ENCODE measurements at regions not wholly inside any gene's neighbourhood (a gene's known extent, or its start where the extent isn't known, plus 50 kb on each side); places are given as distances from the start of the nearest gene placed in this dataset.

DNA sequence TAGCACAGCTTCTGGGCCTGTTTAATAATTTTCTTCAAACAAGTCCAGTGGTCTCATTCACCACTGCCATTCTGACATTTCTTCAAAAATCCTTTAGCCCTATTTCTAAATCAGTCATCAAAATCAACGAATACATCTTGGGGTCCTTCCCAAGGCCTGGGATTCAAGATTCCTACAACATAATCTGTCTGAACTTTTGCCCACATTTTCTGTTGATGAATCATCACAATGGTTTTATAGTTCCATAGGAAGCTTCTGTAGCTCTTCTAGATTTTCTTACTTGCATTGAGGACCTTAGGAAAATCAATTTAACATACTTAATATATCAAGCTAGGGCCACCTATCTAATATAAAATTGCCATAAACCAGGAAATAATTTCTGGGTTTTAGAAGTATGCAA, 811.8 kb upstream of the ACVR2A start:
- BruUV-seq (replicated peaks) = no TSS peak
- Histone ChIP-seq H3K27me3 (replicated peaks; ENCODE audit: insufficient read depth, low read depth, low read length, poor library complexity) (no peaks in the 10 kb centered on the region), H3K36me3 (ENCODE audit: insufficient read depth, low read length, poor library complexity, severe bottlenecking) (no peaks in the 10 kb centered on the region), H3K4me1 (ENCODE audit: insufficient read depth, low read length, poor library complexity, severe bottlenecking) (peaks cover 10% of the 10 kb centered on the region), H3K4me3 (ENCODE audit: low read depth, low read length, poor library complexity, severe bottlenecking) (no peak overlapping the region), H3K9me3 (ENCODE audit: low read depth, low read length, poor library complexity, severe bottlenecking) (no peaks in the 10 kb centered on the region), H3K27ac (ENCODE audit: low read depth, low read length, poor library complexity, severe bottlenecking) (no peak overlapping the region)
- peak; percentile 37 for DNase-seq (ENCODE audit: low spot score)
- TF ChIP-seq, protein P1, sequence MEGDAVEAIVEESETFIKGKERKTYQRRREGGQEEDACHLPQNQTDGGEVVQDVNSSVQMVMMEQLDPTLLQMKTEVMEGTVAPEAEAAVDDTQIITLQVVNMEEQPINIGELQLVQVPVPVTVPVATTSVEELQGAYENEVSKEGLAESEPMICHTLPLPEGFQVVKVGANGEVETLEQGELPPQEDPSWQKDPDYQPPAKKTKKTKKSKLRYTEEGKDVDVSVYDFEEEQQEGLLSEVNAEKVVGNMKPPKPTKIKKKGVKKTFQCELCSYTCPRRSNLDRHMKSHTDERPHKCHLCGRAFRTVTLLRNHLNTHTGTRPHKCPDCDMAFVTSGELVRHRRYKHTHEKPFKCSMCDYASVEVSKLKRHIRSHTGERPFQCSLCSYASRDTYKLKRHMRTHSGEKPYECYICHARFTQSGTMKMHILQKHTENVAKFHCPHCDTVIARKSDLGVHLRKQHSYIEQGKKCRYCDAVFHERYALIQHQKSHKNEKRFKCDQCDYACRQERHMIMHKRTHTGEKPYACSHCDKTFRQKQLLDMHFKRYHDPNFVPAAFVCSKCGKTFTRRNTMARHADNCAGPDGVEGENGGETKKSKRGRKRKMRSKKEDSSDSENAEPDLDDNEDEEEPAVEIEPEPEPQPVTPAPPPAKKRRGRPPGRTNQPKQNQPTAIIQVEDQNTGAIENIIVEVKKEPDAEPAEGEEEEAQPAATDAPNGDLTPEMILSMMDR (conservative IDR thresholded peaks at IDR 0.05; ENCODE audit: low read depth, low read length) = no peak
- no peak for TF ChIP-seq EZH2 (IDR thresholded peaks at IDR 0.05; ENCODE audit: borderline replicate concordance, low read depth, low read length, poor library complexity, severe bottlenecking)
- intact Hi-C loops (cut with micrococcal nuclease; ENCODE audit: unreplicated experiment) = no loop called here
- POLR2A ChIA-PET (ENCODE audit: low non-redundant PET) = no interaction called here
- CTCF ChIA-PET = no interaction called here

DNA sequence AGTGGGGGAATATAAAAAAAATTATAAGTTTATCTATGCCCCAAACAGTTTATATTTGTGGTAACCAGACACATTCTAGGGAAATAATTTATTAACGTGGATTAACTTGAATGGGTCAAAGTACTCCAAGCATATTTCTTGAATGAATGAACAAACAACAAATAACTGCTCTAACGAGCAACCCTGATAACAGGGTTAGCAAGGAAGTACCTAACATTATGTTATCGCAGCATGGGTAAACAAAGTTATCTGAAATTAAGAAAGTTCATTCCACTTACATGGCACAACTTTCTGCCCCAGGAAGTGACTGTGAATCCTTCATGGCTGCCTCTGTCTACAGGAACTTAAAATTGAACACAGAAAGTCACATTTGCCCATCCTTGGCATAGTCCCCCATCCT, 812.9 kb upstream of the ACVR2A start:
- no peak overlapping the region for H3K4me3 ChIP-seq (ENCODE audit: low read depth, low read length, poor library complexity, severe bottlenecking)
- TF ChIP-seq, protein P1 (conservative IDR thresholded peaks at IDR 0.05; ENCODE audit: low read depth, low read length) = no peak
- TF ChIP-seq EZH2 (IDR thresholded peaks at IDR 0.05; ENCODE audit: borderline replicate concordance, low read depth, low read length, poor library complexity, severe bottlenecking) = no peak
- ChIA-PET POLR2A (ENCODE audit: low non-redundant PET) (no interaction called here), CTCF (no interaction called here)
- no peaks in the 10 kb centered on the region for H3K9me3 ChIP-seq (ENCODE audit: low read depth, low read length, poor library complexity, severe bottlenecking)
- peaks cover 10% of the 10 kb centered on the region for H3K4me1 ChIP-seq (ENCODE audit: insufficient read depth, low read length, poor library complexity, severe bottlenecking)
- H3K36me3 ChIP-seq (ENCODE audit: insufficient read depth, low read length, poor library complexity, severe bottlenecking) = no peaks in the 10 kb centered on the region
- no TSS peak for BruUV-seq (replicated peaks)
- intact Hi-C loops (cut with micrococcal nuclease; ENCODE audit: unreplicated experiment) = no loop called here
- no peak for DNase-seq (ENCODE audit: low spot score)
- H3K27me3 ChIP-seq (replicated peaks; ENCODE audit: insufficient read depth, low read depth, low read length, poor library complexity) = no peaks in the 10 kb centered on the region
- H3K27ac ChIP-seq (ENCODE audit: low read depth, low read length, poor library complexity, severe bottlenecking) = no peak overlapping the region

DNA sequence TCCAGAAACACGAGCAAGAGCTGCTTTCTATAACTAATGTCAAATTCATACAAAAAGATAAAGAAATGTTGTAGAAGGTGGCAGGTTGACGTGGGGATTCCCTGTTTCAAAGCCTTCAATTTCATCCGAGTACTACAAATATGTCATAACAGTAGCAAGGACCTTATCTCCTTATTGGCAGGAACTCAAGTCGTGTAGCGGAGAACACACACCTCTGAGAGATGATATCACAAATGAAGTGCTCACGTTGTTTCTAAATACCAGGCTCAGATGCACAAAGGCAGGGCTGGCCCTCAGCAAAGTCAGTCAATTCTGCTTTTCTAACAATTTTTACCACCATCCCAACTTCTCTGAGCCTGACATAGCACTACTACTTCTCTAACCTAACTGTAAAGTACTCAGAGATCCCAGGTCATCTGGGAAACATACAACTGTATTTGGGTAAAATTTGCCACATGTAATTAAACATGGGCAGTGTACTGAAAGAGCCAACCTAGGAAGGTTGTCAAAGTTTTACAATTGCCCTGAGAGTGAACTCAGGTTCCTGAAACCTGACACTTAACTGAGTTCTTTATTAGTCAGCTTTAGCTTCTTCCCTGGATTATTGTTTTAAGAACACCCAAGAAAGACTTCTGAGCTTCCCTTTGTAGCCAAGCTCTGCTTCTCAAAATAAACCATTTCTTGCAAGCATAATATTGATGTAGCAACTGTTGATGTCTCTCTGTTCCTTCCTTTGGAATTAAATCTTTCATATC, 813.7 kb upstream of the ACVR2A start:
- intact Hi-C loops (cut with micrococcal nuclease; ENCODE audit: unreplicated experiment) = no loop called here
- POLR2A ChIA-PET (ENCODE audit: low non-redundant PET) = no interaction called here
- no peak for TF ChIP-seq EZH2 (IDR thresholded peaks at IDR 0.05; ENCODE audit: borderline replicate concordance, low read depth, low read length, poor library complexity, severe bottlenecking)
- TF ChIP-seq, protein P1 (conservative IDR thresholded peaks at IDR 0.05; ENCODE audit: low read depth, low read length) = no peak
- BruUV-seq (replicated peaks) = no TSS peak
- no peak for DNase-seq (ENCODE audit: low spot score)
- Histone ChIP-seq H3K27me3 (replicated peaks; ENCODE audit: insufficient read depth, low read depth, low read length, poor library complexity) (no peaks in the 10 kb centered on the region), H3K4me3 (ENCODE audit: low read depth, low read length, poor library complexity, severe bottlenecking) (no peak overlapping the region), H3K36me3 (ENCODE audit: insufficient read depth, low read length, poor library complexity, severe bottlenecking) (no peaks in the 10 kb centered on the region), H3K4me1 (ENCODE audit: insufficient read depth, low read length, poor library complexity, severe bottlenecking) (peaks cover 10% of the 10 kb centered on the region), H3K9me3 (ENCODE audit: low read depth, low read length, poor library complexity, severe bottlenecking) (no peaks in the 10 kb centered on the region), H3K27ac (ENCODE audit: low read depth, low read length, poor library complexity, severe bottlenecking) (no peak overlapping the region)
- CTCF ChIA-PET = no interaction called here
